NCI-H345 treated with DMSO at 0.1 percent for 48 hours (cell line): ENCODE measurements at regions not wholly inside any gene's neighbourhood (a gene's known extent, or its start where the extent isn't known, plus 50 kb on each side); places are given as distances from the start of the nearest gene placed in this dataset.

Experiments used
- DNase-seq: peaks from one replicate; lab custom pipeline; 2025; ENCODE audit not compliant: unreplicated experiment; lab: John Stamatoyannopoulos, UW

- no peak for DNase-seq
Measured at GRCh38 chr1:218967836-218968235, 205.8 kb upstream of the LYPLAL1 start.

- no peak for DNase-seq
Measured at GRCh38 chr1:218969006-218969405, 204.7 kb upstream of the LYPLAL1 start.

DNA sequence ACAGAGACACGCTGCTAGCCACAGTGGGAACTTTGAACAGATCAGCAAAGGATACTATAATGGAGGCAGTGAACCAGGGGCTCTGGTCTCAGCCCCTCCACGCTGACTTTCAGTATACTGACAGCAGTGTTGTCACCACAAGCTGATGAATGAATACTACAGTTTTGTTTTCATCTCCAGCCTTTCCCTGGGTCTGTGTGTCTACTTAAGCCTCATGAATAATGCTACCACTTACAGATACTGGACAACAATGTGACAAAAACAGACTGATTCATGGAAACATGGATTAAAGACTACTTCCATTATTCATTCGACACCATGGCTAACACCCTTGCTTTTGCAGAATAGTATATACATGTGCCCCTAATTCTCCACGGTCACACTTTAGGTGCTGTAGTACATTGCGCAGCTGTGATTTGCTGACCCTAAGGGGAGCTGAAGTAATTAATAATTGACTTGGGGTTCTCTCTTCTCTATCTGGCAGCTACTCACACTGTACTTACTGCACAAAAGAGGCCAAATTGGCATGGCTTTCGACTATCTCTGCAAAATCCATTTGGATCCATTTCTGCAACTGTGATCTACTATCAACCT, 203.2 kb upstream of the LYPLAL1 start:
- no peak for DNase-seq

DNA sequence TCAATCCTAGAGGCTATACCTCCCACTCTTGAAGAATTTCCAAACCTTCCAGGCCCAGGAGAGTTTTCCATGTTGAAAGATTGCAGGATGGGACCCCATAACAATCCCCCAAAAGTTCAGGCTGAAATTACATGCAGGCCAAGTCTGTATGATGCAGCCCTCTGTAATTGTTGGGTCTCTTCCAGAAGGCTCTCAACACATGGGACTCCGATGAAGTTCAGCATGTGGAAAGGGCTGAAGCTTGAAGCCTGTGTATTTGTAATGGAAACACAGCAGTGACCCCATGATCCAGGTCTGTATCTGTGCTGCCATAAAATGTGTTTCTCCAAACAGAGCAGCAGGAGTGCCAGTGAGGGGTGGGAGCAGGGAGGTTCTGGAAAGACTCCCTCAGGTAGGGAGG, 202.5 kb upstream of the LYPLAL1 start:
- no peak for DNase-seq

DNA sequence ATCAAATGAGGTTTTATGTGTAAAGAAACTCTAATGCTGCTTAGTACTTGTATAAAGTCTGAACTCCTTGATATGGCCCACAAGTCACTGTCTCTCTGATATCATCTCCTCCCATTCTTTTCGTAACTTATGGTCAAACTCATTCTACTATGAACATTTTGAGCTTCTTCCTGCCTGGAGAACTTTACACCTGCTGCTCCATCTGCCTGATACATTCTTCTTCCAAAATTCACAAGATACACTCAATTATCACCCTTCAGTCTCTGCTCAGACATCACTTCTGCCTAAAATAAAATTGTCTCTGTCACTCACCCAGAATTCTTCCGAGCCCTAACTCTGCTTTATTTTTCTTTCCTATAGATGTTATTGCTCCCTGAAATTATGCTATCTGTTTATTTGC, 192.8 kb upstream of the LYPLAL1 start:
- no peak for DNase-seq

GRCh38 chr1:218982482-218982881, 191.2 kb upstream of the LYPLAL1 start:
- no peak for DNase-seq

GRCh38 chr1:218983433-218983832, 190.2 kb upstream of the LYPLAL1 start:
- DNase-seq = no peak

DNA sequence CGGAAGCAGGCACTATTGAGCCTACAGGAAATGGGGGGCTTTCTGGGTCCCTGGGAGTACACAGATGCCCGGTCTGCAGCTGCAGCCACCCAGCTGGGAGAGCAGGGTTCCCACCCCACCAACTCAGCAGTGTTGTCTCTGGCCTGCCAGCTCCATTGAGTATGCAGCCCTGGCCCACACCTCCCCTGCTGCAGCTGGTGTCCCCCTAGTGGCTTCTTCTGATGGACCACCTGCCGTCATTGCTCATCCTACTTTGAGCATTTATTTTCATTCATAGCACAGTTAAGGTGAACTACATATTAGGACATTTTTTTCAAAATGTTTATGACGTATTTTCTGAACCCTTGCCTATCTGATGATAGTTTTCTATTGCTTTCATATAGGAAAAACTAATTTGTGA, 189.8 kb upstream of the LYPLAL1 start:
- DNase-seq = no peak

DNA sequence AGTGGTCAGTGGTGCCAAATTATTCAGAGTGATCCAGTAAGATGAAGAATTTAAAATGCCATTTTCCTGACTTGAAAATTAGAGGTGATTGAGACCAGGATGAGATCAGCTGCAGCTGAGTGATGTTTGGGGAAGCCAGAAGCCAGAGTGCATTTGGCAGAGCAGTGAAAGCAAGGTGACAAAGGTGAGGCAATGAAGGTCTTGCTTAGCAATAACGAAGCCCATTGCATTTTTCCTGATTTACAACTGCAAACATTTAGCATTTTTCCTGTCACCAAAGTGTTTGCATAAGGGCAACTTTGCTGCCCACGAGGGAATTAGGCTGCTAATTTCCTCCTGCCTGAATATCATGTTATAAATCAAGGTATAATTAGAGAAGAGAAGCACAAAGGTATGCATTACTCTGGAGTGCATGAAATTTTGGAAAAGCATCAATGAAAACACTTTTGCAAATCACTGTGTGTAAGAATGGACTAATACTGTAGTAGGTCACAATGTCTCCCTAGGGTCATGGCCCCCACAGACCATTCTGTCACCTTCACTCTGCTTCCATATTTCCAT, 188.2 kb upstream of the LYPLAL1 start:
- DNase-seq = no peak

GRCh38 chr1:218986816-218987215, 186.9 kb upstream of the LYPLAL1 start:
- DNase-seq = no peak

DNA sequence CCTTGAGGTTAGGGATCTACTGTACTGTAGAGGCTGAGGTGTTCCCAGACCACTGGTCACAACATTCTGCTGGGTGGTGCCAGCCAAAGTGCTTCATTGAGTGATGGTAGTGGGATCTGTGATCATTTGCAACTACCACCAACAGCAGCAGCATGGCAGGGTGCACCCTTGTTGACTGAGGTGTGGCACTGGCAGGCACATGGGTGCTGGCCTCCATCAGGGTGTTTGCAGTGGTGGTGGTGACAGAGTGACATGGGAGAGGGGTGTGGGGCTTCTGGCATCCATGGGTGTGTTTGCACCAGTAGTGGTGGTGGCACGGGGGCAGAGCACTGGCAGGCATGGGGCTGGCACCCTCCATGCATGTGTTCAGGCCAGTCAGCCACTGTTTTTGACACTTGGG, 183.7 kb upstream of the LYPLAL1 start:
- no peak for DNase-seq

DNA sequence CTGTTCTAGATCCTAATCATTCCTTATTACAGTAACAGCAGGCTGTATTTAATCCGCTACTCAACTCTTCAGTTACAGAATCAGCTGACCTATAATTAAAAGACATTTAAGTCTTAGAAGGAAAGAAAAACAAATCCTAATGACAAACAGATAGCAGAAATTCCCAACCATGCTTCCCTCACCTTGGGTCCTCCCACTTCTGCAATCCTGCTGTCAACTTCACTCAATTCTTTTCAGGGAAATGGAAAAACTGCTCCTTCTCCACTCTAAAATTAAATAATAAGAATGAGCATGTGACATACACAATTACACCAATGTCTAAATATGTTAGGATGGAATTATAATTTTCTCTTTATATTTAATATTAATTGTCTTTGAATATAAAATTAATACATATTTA, 182.6 kb upstream of the LYPLAL1 start:
- DNase-seq = no peak

DNA sequence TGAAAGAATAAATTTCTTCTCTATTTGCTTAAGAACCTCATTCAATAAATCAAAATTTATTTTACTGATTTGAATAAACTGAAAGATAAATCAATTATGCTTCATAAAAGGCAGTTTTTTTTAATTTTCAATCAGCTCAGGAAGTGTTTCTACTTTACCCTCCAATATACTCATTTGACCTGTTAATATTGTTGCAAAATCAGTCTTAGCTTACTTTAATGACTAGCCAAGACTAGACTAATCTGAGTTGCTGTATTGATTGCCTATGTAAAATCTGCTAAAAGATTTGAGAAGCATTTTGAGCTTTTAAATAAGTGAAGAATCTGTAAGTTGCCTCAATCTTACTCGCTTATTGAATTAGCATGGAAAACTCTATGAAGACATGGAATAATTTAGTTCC, 179.1 kb upstream of the LYPLAL1 start:
- DNase-seq = no peak

- no peak for DNase-seq
Measured at GRCh38 chr1:218995091-218995665, 178.5 kb upstream of the LYPLAL1 start.

DNA sequence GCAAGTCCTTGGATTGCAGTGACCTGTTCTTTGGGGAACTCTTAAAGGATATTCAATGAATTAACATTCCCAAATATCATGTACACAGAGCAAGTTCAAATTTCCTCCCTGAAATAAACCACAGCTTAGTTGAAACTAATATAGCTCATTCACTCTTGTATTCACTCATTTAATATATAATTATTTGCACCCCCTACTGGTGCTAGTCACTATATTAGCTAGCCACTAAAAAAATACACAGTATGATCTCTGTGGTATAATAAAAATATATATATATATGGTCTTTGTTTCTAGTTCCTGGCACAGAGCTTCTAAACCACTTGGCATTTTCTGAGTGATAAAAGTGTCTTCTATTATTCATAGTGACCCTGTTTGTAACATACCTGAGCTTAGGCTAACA, 177.3 kb upstream of the LYPLAL1 start:
- no peak for DNase-seq

DNA sequence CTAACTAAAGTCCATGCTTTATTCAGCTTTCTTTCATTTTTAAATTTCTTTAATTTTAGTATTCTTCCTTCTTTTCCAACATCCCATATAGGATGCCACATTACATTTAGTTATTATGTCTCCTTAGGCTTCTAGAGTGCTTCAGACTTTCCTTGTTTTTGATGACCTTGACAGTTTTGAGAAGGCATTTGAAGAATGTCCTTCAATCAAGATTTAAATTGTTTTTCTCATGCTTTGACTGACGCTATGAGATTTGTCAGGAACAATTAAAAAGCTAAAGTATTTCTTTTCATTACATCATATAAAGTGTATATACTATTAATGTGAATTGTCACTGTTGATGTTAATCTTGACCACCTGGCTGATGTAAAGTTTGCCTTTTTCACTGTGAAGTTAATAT, 173.7 kb upstream of the LYPLAL1 start:
- no peak for DNase-seq

GRCh38 chr1:219000631-219001030, 173.0 kb upstream of the LYPLAL1 start:
- no peak for DNase-seq

DNA sequence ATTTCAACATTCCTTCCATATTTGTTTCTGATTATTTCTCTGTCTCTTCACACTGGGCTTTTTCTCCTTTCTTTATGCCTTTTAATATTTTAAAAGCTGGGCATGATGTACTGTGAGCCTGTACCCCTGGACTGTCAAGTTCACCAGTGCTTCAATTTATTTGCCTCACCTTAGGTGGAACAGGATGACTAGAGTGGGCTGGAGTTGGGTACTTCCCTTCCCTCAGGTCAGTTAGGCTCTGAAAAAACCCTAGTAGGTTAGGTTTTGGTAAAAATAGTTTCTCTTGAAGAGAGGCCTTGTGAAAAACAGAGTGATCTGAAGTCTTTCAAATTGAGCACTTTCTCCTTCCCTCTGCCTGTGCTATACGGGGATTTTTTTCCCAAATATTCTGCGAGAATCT, 163.0 kb upstream of the LYPLAL1 start:
- DNase-seq = no peak

GRCh38 chr1:219020386-219020785, 153.3 kb upstream of the LYPLAL1 start:
- no peak for DNase-seq

GRCh38 chr1:219020846-219021245, 152.8 kb upstream of the LYPLAL1 start:
- DNase-seq = no peak

GRCh38 chr1:219027146-219027673, 146.5 kb upstream of the LYPLAL1 start:
- no peak for DNase-seq

GRCh38 chr1:219031809-219032208, 141.9 kb upstream of the LYPLAL1 start:
- no peak for DNase-seq

- DNase-seq = no peak
Measured at GRCh38 chr1:219038398-219038797, 135.3 kb upstream of the LYPLAL1 start.
